LNCAP (cell line): ENCODE measurements at regions not wholly inside any gene's neighbourhood (a gene's known extent, or its start where the extent isn't known, plus 50 kb on each side); places are given as distances from the start of the nearest gene placed in this dataset.

Experiments
- TF ChIP-seq, protein P1 (sequence below): fragments of 450-650 bp; IDR thresholded peaks from 2 replicates; pipeline ENCODE4 v1.5.1; 2017; ENCODE audit warnings: mild to moderate bottlenecking

GRCh38 chr2:41170589-41170988, 718.7 kb upstream of the SLC8A1 start:
- TF ChIP-seq, protein P1, sequence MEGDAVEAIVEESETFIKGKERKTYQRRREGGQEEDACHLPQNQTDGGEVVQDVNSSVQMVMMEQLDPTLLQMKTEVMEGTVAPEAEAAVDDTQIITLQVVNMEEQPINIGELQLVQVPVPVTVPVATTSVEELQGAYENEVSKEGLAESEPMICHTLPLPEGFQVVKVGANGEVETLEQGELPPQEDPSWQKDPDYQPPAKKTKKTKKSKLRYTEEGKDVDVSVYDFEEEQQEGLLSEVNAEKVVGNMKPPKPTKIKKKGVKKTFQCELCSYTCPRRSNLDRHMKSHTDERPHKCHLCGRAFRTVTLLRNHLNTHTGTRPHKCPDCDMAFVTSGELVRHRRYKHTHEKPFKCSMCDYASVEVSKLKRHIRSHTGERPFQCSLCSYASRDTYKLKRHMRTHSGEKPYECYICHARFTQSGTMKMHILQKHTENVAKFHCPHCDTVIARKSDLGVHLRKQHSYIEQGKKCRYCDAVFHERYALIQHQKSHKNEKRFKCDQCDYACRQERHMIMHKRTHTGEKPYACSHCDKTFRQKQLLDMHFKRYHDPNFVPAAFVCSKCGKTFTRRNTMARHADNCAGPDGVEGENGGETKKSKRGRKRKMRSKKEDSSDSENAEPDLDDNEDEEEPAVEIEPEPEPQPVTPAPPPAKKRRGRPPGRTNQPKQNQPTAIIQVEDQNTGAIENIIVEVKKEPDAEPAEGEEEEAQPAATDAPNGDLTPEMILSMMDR = no peak

DNA sequence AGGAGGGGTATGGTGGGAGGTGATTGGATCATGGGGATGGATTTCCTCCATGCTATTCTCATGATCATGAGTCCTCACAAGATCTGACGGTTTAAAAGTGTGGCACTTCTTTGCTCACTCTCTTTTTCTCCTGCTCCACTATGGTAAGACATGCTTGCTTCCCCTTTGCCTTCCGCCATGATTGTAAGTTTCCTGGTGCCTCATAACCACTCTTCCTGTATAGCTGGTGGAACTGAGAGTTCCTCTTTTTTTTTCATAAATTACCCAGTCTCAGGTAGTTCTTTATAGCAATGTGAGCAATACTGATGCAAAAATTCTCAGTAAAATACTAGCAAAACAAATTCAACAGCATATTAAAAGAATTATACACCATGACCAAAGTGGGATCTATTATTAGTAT, 728.5 kb upstream of the SLC8A1 start:
- TF ChIP-seq, protein P1 = no peak

GRCh38 chr2:41182961-41183360, 731.1 kb upstream of the SLC8A1 start:
- TF ChIP-seq, protein P1 = no peak

- TF ChIP-seq, protein P1 = no peak
These were observed 735.7 kb upstream of the SLC8A1 start for GRCh38 chr2:41187376-41188122.

DNA sequence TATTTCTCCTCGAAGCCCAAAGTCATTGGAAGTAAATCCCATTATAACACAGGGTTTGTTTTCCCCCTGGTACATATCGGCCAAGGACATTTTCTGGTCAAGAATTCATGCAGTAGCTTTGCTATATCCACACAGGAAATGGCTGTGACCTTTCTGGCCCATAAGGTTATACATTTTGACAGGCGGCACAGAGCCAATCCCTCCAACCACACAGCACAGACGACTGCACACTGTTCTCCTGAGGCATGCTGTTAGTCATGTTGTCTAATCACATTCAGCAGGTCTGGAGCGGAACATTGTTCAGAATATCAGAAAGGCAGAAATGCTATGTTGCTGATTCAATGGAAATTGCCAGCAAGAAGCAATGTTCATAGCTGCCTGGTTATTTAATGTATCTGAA, 742.3 kb upstream of the SLC8A1 start:
- TF ChIP-seq, protein P1 = no peak

DNA sequence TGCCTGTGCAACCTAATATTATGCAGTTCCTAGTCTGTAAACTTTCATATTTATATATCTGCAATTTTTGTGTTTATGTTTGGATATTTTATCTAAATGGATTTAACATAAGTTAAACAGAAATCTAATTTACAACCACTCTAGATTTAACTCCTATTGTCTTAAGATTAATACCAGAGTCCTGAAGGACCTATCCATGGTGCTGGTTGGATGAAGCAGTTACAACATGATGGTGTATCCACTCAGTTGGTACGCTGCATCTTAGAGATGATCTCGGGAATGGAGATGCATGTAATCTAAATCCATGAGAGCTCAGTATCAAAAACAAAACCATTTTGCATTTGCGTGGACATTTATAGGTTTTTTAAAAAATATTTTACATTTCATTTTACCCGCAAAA, 745.9 kb upstream of the SLC8A1 start:
- TF ChIP-seq, protein P1 = no peak

GRCh38 chr2:41199334-41199733, 747.4 kb upstream of the SLC8A1 start:
- TF ChIP-seq, protein P1 = no peak

- TF ChIP-seq, protein P1 = no peak
These were observed 752.4 kb upstream of the SLC8A1 start for GRCh38 chr2:41204315-41204714.
